ENCODE measurements at regions not wholly inside any gene's neighbourhood (a gene's known extent, or its start where the extent isn't known, plus 50 kb on each side); places are given as distances from the start of the nearest gene placed in this dataset.
A peak's percentile ranks its signal among the peaks of the same experiment; 100 is the strongest.

GRCh38 chr3:178291574-178292370, 244.5 kb upstream of the KCNMB2 start:
- DNase-seq (ENCODE audit: low spot score) = no peak

- DNase-seq (ENCODE audit: low spot score) = no peak
These were observed 240.8 kb upstream of the KCNMB2 start for GRCh38 chr3:178295292-178295912.

GRCh38 chr3:178297199-178297598, 239.0 kb upstream of the KCNMB2 start:
- DNase-seq (ENCODE audit: low spot score) = no peak

- no peak for DNase-seq (ENCODE audit: low spot score)
These were observed 238.5 kb upstream of the KCNMB2 start for GRCh38 chr3:178297740-178298139.

- no peak for DNase-seq (ENCODE audit: low spot score)
These were observed 235.7 kb upstream of the KCNMB2 start for GRCh38 chr3:178300441-178300959.

- no peak for DNase-seq (ENCODE audit: low spot score)
These were observed 233.0 kb upstream of the KCNMB2 start for GRCh38 chr3:178302966-178303930.

DNA sequence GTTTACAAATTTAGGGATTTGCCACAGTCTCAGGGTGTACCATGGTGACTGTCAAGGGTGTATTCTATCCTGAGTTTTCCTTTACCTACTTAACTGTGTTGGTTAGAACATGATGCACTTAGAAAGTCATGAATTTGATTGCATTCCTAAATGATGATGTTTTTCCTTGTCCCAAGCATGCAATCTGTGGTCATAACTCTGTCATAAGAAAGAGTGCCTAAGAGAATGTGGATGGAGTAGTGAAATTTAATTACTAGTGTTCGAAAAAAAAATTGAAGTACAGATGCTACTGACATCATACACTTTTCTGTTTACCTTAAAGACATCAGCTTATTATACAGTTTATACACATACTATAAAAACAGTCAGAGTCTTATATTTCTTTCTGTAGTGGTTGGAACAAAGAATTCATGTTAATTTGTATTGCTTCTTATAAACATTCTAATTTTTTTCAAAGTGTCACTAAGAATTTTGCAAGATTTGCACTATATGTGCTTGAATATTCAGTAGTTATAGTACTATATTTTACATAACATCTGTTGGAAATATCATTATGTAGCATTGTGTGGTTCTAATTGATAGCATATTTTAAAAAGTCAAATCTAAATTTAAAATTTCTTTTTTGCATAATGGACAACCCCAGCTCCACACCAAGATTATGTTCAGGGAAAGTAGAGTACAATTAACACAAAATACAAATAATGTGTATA, 231.3 kb upstream of the KCNMB2 start:
- DNase-seq (ENCODE audit: low spot score) = peak; percentile 66

- no peak for DNase-seq (ENCODE audit: low spot score)
These were observed 229.7 kb upstream of the KCNMB2 start for GRCh38 chr3:178306432-178307115.

DNA sequence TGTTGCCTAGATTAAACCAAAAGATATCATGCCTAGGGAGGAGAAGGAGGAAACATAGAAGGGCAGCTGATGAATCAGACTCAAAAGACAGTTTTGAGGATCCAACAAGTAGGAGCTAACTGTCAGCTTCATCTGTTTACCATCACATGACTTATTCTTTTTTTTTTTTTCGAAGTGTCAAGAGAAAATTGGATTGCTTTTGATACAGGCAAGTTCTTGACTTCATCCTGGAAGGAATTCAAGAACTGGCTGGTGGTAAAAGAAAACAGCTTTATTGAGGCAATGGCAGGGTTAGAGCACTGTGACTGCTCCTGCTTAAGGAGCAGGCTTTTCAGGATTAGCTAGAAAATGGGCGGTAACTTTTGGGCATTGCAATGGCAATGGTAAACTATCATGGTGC, 227.5 kb upstream of the KCNMB2 start:
- no peak for DNase-seq (ENCODE audit: low spot score)

- DNase-seq (ENCODE audit: low spot score) = no peak
These were observed 225.3 kb upstream of the KCNMB2 start for GRCh38 chr3:178310949-178311348.

GRCh38 chr3:178313716-178314115, 222.5 kb upstream of the KCNMB2 start:
- no peak for DNase-seq (ENCODE audit: low spot score)

DNA sequence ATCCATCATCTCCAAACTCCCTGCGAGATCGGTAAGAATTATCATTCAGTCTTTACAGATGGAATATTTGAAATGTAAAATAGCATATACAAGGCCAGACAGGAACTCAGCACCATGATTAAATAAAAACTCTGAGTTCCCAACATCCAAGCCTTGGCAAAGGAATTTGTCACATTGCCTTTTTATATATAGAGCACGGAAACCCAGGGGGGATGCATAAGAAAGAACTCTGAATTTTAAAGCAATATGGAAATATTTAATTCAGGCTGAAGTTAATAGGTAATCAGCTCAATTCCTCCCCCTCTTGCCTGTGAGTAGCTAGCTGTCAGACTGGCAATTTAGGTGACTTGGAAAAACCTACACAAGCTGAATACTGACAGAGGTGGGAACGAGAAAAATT, 217.9 kb upstream of the KCNMB2 start:
- DNase-seq (ENCODE audit: low spot score) = no peak

DNA sequence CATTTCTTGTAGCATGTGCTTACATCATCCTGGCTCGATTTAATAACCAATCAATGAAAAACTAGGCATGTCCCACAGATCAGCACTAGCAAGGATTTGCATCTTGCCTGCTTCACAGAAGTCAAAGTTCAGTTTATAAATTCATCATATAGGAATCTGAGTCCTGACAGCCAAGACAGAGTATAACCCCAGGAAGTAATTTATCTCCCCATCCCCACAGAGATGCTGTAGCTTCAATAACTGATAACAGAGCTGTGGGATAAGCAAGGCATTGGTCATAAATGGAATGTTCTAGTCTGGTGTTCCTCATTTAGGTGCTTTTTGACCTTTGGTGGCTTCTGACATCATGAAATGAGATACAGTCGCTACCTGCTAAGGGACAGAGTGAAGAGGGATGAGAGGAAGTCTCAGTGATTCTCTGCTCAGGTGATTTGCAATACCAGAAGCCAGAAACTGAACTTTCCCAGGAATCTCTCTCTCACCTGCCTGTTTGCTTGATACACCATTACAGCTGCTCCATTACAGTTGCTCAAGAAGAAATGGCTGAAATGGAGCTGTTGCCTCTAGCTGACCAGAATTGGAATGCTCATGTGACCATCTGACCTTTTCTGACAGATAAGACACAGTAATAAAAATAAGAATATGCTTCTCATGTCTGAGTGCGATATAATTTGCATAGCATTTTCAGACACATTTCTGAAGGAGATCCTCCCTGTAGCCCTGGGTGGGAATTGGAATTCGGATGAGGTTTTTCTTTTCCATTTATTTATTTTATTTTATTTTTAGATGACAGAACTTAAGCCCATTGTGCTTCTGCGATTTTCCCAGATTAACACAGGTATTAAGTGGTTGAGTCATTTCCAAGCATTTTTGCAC, 217.1 kb upstream of the KCNMB2 start:
- DNase-seq (ENCODE audit: low spot score) = peak; percentile 8

GRCh38 chr3:178320456-178321351, 215.5 kb upstream of the KCNMB2 start:
- DNase-seq (ENCODE audit: low spot score) = peak; percentile 41

DNA sequence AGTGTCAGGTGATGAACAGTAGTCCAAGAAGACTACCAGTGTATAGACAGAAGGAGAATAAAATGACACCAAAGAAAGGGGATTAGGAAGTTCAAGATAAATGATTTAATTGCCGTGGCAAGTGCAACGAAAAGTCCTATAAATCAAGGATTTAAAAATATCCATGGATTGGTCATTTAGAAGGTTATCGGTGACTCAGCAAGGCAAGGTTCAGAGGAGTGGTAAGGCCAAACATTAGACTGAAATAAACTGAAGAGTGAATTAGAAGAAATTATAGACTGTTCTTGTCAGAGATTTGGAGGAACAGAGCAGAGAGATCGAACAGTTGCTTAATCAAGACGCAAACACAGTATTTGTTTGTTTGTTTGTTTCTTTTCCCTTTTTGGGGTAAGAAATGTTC, 211.9 kb upstream of the KCNMB2 start:
- no peak for DNase-seq (ENCODE audit: low spot score)

DNA sequence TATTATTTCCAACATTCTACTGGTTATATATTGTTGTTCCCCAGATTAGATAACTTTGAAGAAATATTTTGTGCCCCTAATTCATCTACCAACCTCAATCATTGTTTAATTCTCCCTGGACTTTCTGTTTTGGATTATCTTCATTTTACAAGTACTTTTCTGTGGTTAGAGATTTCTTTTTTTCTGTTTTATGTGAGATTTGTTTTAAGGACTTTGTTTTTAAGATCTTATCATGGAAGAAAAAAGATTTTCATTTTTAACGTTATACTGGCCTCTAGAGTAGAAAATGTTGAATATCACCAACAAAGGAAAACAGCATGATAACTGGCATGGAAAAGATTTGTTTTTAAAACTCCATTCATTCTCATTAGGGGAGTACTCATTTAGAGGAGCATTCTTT, 210.9 kb upstream of the KCNMB2 start:
- DNase-seq (ENCODE audit: low spot score) = no peak

DNA sequence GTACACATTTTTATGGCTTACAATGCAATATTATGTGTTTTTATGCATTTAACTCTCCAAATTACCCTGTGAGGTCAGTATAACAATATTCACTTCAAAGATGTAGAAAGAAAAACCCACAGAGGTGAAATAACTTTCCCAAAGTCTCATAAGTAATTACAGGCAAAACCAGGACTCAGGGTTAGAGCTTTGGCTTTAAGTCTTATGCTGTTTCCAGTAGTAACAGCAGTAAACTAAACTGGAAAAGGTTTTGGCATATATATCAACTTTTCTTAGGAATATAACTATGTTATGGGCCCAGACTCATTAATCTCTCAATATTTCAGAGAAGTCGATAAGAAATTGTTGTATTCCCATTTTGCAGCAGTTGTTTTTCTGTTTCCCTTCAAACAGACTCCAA, 206.3 kb upstream of the KCNMB2 start:
- DNase-seq (ENCODE audit: low spot score) = no peak

DNA sequence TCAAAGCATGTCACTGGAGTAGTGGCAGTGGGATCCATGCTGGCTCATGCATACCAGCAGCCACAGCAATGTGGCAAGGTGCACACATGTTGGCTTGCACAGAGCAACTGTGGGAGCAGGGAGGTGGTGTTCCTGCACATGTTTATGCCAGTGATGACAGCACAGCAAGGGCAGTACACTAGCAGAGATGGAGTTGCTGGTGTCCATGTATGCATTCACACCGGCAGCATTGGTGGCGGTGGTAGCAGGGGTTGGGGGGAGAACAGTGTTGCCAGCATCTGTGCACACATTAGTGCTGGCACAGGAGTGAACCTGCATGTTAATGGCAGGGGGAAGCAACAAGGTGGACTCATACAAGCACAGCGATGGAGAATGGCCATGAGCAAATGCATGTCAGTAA, 202.0 kb upstream of the KCNMB2 start:
- no peak for DNase-seq (ENCODE audit: low spot score)

- no peak for DNase-seq (ENCODE audit: low spot score)
These were observed 199.9 kb upstream of the KCNMB2 start for GRCh38 chr3:178336336-178336735.

Data from A172 (cell line).